Fibroblast of lung (primary cell): ENCODE measurements at regions not wholly inside any gene's neighbourhood (a gene's known extent, or its start where the extent isn't known, plus 50 kb on each side); places are given as distances from the start of the nearest gene placed in this dataset.

Experiments
- CTCF ChIP-seq, 2 donors: IDR thresholded peaks in 1 of 2; conservative IDR thresholded peaks in 1 of 2; 1 replicate in 1 of 2; 2 replicates in 1 of 2; pipeline ENCODE4 v1.5.1; 2011 to 2012; ENCODE audit warnings: low read length in 2 of 2, control low read depth in 1 of 2, inconsistent platforms in 1 of 2, low read depth in 1 of 2, mild to moderate bottlenecking in 1 of 2
- EZH2 ChIP-seq: IDR thresholded peaks from 2 replicates; pipeline ENCODE4 v1.5.1; 2012; ENCODE audit warnings: low read length, control low read depth, mild to moderate bottlenecking; ENCODE audit errors: missing control alignments

- TF ChIP-seq CTCF (conservative IDR thresholded peaks at IDR 0.05 in 1 of 2, IDR thresholded peaks at IDR 0.05 in 1 of 2; ENCODE audit: low read depth in 1 of 2, low read length in 2 of 2) (no peak), EZH2 (no peak)
Observed at GRCh38 chr1:244269169-244269568, 182.5 kb downstream of the ADSS2 start.
